ENCODE measurements at regions not wholly inside any gene's neighbourhood (a gene's known extent, or its start where the extent isn't known, plus 50 kb on each side); places are given as distances from the start of the nearest gene placed in this dataset.

DNA sequence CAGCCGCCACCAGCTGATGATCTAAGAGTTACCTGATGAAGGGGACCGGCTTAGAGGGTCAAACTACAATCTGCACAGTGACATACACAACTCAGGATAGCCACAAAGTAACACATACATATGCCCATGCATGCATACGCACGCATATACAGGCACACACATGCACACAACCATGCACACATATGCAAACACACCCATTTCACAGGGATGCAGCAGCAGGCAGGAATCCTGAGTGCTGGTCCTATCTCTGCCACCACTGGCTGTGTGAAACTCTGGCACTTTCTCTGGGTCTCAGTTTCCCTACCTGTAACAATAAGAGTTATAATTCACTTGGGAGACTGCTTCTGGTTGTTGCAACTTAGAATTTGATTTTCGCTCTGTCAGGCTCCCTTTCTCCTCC lies 520.2 kb downstream of the PTPRU start:
- TF ChIP-seq, protein P1, sequence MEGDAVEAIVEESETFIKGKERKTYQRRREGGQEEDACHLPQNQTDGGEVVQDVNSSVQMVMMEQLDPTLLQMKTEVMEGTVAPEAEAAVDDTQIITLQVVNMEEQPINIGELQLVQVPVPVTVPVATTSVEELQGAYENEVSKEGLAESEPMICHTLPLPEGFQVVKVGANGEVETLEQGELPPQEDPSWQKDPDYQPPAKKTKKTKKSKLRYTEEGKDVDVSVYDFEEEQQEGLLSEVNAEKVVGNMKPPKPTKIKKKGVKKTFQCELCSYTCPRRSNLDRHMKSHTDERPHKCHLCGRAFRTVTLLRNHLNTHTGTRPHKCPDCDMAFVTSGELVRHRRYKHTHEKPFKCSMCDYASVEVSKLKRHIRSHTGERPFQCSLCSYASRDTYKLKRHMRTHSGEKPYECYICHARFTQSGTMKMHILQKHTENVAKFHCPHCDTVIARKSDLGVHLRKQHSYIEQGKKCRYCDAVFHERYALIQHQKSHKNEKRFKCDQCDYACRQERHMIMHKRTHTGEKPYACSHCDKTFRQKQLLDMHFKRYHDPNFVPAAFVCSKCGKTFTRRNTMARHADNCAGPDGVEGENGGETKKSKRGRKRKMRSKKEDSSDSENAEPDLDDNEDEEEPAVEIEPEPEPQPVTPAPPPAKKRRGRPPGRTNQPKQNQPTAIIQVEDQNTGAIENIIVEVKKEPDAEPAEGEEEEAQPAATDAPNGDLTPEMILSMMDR (IDR thresholded peaks at IDR 0.05 in 8 of 11, conservative IDR thresholded peaks at IDR 0.05 in 3 of 11), result no peak
- TF ChIP-seq POLR2A (IDR thresholded peaks at IDR 0.05), result no peak
- no peak for TF ChIP-seq POLR2AphosphoS5 (IDR thresholded peaks at IDR 0.05)

All from spleen (tissue), 7 donors.